Ovary (tissue), 3 donors: ENCODE measurements at regions not wholly inside any gene's neighbourhood (a gene's known extent, or its start where the extent isn't known, plus 50 kb on each side); places are given as distances from the start of the nearest gene placed in this dataset.

Experiments used
- EP300 ChIP-seq: sonication (generic); formaldehyde crosslinking; IDR thresholded peaks from one replicate; pipeline ENCODE4 v1.6.1; 2017; ENCODE audit warnings: antibody characterized with exemption
- POLR2A ChIP-seq: fragments of 450-650 bp; IDR thresholded peaks from one replicate; pipeline ENCODE4 v1.6.1; 2017; ENCODE audit warnings: antibody characterized with exemption, mild to moderate bottlenecking, moderate library complexity
- TF ChIP-seq, protein P1 (sequence below), 3 donors: fragments of 450-650 bp in 2 of 3; fragments of 200-600 bp in 1 of 3; IDR thresholded peaks; one replicate each; pipeline versions ENCODE4 v1.5.1 to v1.8.0; 2016 to 2022; ENCODE audit warnings: antibody characterized with exemption in 3 of 3, mild to moderate bottlenecking in 1 of 3
- donor health status: DM: no; HTN: no; CAD: no.

DNA sequence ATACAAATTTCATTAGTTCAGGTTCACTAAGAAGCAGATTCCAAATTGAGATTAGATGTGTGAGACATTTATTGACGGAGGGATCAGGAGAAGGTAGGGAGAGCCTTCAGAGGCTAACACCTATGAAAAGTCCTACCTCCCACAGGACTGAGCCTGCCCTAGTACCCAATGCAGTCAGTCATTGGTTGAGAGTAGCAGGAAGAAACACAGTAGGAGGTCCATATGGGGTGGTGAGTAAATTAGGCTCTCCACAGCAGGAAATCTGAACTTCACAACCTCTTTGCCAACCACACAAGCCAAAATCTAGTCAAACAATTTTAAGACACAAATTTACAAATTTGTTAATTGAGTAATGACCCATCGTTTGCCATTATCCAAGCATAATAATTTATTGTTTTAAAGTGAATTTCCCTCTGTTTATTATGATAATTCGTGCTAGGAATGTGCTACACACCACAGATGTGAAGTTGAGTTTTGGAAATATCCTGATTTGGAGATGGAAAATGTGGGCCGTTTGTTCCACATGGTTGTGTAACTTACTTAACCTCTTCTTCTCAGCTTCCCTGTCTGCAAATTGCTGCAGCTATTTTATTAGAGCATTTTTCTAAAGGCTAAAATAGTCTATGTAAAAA lies 542.1 kb downstream of the ETS1 start:
- TF ChIP-seq, protein P1, sequence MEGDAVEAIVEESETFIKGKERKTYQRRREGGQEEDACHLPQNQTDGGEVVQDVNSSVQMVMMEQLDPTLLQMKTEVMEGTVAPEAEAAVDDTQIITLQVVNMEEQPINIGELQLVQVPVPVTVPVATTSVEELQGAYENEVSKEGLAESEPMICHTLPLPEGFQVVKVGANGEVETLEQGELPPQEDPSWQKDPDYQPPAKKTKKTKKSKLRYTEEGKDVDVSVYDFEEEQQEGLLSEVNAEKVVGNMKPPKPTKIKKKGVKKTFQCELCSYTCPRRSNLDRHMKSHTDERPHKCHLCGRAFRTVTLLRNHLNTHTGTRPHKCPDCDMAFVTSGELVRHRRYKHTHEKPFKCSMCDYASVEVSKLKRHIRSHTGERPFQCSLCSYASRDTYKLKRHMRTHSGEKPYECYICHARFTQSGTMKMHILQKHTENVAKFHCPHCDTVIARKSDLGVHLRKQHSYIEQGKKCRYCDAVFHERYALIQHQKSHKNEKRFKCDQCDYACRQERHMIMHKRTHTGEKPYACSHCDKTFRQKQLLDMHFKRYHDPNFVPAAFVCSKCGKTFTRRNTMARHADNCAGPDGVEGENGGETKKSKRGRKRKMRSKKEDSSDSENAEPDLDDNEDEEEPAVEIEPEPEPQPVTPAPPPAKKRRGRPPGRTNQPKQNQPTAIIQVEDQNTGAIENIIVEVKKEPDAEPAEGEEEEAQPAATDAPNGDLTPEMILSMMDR (IDR thresholded peaks at IDR 0.05) = no peak
- no peak for TF ChIP-seq POLR2A
- TF ChIP-seq EP300 = no peak
